Transverse colon (tissue), 4 donors: ENCODE measurements at regions not wholly inside any gene's neighbourhood (a gene's known extent, or its start where the extent isn't known, plus 50 kb on each side); places are given as distances from the start of the nearest gene placed in this dataset.

ENCODE experiments used
- EP300 ChIP-seq: sonication (generic); formaldehyde crosslinking; IDR thresholded peaks from one replicate; pipeline ENCODE4 v1.6.1; 2017; ENCODE audit warnings: antibody characterized with exemption, low read depth
- POLR2A ChIP-seq: fragments of 450-650 bp; IDR thresholded peaks from one replicate; pipeline ENCODE4 v1.6.1; 2016; ENCODE audit warnings: antibody characterized with exemption, mild to moderate bottlenecking, moderate library complexity
- POLR2AphosphoS5 ChIP-seq, 3 donors: sonication (generic); formaldehyde crosslinking; IDR thresholded peaks; one replicate each; pipeline ENCODE4 v1.6.1; 2016; ENCODE audit warnings: antibody characterized with exemption in 3 of 3
- TF ChIP-seq, protein P1 (sequence below), 5 experiments: fragments of 200-600 bp in 3 of 5; fragments of 450-650 bp in 2 of 5; sonication (generic) in 3 of 5; IDR thresholded peaks; 1 replicate in 2 of 5; 2 replicates in 3 of 5; pipeline ENCODE4 v1.5.1; 2016 to 2017; ENCODE audit warnings: antibody characterized with exemption in 5 of 5, inconsistent platforms in 3 of 5, mild to moderate bottlenecking in 2 of 5, moderate library complexity in 1 of 5

- TF ChIP-seq EP300, result no peak
- TF ChIP-seq, protein P1, sequence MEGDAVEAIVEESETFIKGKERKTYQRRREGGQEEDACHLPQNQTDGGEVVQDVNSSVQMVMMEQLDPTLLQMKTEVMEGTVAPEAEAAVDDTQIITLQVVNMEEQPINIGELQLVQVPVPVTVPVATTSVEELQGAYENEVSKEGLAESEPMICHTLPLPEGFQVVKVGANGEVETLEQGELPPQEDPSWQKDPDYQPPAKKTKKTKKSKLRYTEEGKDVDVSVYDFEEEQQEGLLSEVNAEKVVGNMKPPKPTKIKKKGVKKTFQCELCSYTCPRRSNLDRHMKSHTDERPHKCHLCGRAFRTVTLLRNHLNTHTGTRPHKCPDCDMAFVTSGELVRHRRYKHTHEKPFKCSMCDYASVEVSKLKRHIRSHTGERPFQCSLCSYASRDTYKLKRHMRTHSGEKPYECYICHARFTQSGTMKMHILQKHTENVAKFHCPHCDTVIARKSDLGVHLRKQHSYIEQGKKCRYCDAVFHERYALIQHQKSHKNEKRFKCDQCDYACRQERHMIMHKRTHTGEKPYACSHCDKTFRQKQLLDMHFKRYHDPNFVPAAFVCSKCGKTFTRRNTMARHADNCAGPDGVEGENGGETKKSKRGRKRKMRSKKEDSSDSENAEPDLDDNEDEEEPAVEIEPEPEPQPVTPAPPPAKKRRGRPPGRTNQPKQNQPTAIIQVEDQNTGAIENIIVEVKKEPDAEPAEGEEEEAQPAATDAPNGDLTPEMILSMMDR (IDR thresholded peaks at IDR 0.05), result no peak
- no peak for TF ChIP-seq POLR2AphosphoS5 (IDR thresholded peaks at IDR 0.05)
- TF ChIP-seq POLR2A, result no peak
Observed at GRCh38 chr14:101355284-101355683, 206.0 kb upstream of the DIO3 start.
